ENCODE measurements at regions not wholly inside any gene's neighbourhood (a gene's known extent, or its start where the extent isn't known, plus 50 kb on each side); places are given as distances from the start of the nearest gene placed in this dataset.

GRCh38 chr7:46256870-46257661 is 336.0 kb upstream of the IGFBP3 start:
- TF ChIP-seq CTCF (conservative IDR thresholded peaks at IDR 0.05; ENCODE audit: low read depth in 2 of 2) (no peak), REST (IDR thresholded peaks at IDR 0.05; ENCODE audit: unreplicated experiment) (no peak)
